Osteoblast (primary cell): ENCODE measurements at regions not wholly inside any gene's neighbourhood (a gene's known extent, or its start where the extent isn't known, plus 50 kb on each side); places are given as distances from the start of the nearest gene placed in this dataset.
"Not testable (repeated sequence)": the region's sequence is repeated elsewhere in the genome, so short reads cannot be mapped to it uniquely, and the experiment has no call there.

ENCODE experiments used
- DNase-seq: peaks from one replicate; pipeline ENCODE4 v3.0.0; 2011; ENCODE audit warnings: low spot score, mixed read lengths; ENCODE audit not compliant: insufficient read length; ENCODE audit errors: missing footprints
- H2AFZ ChIP-seq: 2 replicates; pipeline ENCODE4 v1.6.0; 2011; ENCODE audit warnings: mild to moderate bottlenecking, low read length
- H3K27ac ChIP-seq: 2 replicates; pipeline ENCODE4 v1.5.1; 2011; ENCODE audit warnings: mild to moderate bottlenecking, low read depth, low read length, moderate library complexity
- H3K27me3 ChIP-seq: 2 replicates; pipeline ENCODE4 v1.6.0; 2012; ENCODE audit warnings: mild to moderate bottlenecking, control low read depth, inconsistent platforms, low read length, moderate library complexity; ENCODE audit not compliant: insufficient read depth
- H3K36me3 ChIP-seq: 2 replicates; pipeline ENCODE4 v1.5.1; 2011; ENCODE audit warnings: mild to moderate bottlenecking, low read length, control low read depth, moderate library complexity; ENCODE audit not compliant: insufficient read depth
- H3K4me1 ChIP-seq: 2 replicates; pipeline ENCODE4 v1.5.1; 2011; ENCODE audit warnings: mild to moderate bottlenecking, low read length, control low read depth, moderate library complexity; ENCODE audit not compliant: insufficient read depth
- H3K4me2 ChIP-seq: 2 replicates; pipeline ENCODE4 v1.6.0; 2011; ENCODE audit warnings: mild to moderate bottlenecking, low read length; ENCODE audit not compliant: insufficient read depth
- H3K4me3 ChIP-seq: fragments of 200-600 bp; sonication (generic); 3 replicates; pipeline ENCODE4 v1.5.1; 2012; ENCODE audit warnings: mild to moderate bottlenecking, low read length, inconsistent platforms; ENCODE audit not compliant: insufficient read depth
- H3K79me2 ChIP-seq: 2 replicates; pipeline ENCODE4 v1.6.0; 2012; ENCODE audit warnings: mild to moderate bottlenecking, low read length, control low read depth, inconsistent platforms; ENCODE audit not compliant: insufficient read depth
- H3K9me3 ChIP-seq: 2 replicates; pipeline ENCODE4 v1.5.1; 2011; ENCODE audit warnings: low read depth, low read length, control low read depth
- H4K20me1 ChIP-seq: 2 replicates; pipeline ENCODE4 v1.6.0; 2012; ENCODE audit warnings: mild to moderate bottlenecking, low read length, control low read depth; ENCODE audit not compliant: insufficient read depth
- TF ChIP-seq, protein P1 (sequence below): IDR thresholded peaks from 2 replicates; pipeline ENCODE4 v1.5.1; 2011; ENCODE audit warnings: mild to moderate bottlenecking, low read depth, low read length, moderate library complexity; ENCODE audit errors: extremely low read depth

DNA sequence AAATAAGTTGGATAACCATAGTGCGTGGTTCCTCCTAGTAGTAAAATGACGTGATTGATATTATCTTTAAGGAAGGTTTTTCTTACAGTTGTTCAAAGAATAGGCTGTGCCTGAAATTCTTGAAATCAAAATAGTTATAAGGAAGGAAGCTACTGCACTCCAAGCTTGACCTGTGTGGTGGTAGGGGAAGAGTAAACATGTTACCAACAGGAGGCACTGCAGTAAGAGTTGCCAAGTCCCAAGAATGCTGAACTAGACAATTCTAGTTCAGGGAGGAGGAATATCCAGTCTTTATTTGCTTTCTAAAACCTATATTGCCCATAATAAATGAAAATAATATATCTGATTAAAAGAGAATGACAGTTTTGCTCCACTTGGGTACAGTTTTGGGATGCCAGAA is 764.5 kb downstream of the TMTC2 start:
- Histone ChIP-seq H4K20me1 (no peaks in the 10 kb centered on the region), H2AFZ (no peak overlapping the region), H3K36me3 (no peaks in the 10 kb centered on the region), H3K79me2 (no peaks in the 10 kb centered on the region), H3K4me1 (no peaks in the 10 kb centered on the region), H3K27ac (no peak overlapping the region), H3K27me3 (no peaks in the 10 kb centered on the region), H3K4me3 (no peak overlapping the region), H3K4me2 (no peak overlapping the region), H3K9me3 (peaks cover 4% of the 10 kb centered on the region)
- no peak for DNase-seq
- TF ChIP-seq, protein P1, sequence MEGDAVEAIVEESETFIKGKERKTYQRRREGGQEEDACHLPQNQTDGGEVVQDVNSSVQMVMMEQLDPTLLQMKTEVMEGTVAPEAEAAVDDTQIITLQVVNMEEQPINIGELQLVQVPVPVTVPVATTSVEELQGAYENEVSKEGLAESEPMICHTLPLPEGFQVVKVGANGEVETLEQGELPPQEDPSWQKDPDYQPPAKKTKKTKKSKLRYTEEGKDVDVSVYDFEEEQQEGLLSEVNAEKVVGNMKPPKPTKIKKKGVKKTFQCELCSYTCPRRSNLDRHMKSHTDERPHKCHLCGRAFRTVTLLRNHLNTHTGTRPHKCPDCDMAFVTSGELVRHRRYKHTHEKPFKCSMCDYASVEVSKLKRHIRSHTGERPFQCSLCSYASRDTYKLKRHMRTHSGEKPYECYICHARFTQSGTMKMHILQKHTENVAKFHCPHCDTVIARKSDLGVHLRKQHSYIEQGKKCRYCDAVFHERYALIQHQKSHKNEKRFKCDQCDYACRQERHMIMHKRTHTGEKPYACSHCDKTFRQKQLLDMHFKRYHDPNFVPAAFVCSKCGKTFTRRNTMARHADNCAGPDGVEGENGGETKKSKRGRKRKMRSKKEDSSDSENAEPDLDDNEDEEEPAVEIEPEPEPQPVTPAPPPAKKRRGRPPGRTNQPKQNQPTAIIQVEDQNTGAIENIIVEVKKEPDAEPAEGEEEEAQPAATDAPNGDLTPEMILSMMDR, result no peak

DNA sequence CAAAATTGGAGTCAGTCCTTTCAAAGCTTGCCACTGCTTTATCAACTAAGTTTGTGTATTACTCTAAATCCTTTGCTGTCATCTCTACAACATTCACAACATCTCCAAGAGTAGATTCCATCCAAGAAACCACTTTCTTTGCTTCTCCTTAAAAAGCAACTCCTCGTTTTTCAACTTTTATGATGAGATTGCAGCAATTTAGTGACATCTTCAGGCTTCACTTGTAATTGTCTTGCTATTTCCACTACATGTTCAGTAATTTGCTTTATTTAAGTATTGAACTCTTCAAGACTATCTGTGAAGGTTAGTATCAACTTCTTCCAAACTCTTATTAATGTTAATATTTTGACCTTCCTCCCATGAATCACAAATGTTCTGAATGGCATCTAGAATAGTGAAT is 747.9 kb downstream of the TMTC2 start:
- Histone ChIP-seq H3K27ac (no peak overlapping the region), H3K36me3 (no peaks in the 10 kb centered on the region), H2AFZ (no peak overlapping the region), H3K4me1 (no peaks in the 10 kb centered on the region), H3K9me3 (peaks cover 4% of the 10 kb centered on the region), H3K79me2 (no peaks in the 10 kb centered on the region), H3K27me3 (no peaks in the 10 kb centered on the region), H3K4me3 (no peak overlapping the region), H4K20me1 (no peaks in the 10 kb centered on the region), H3K4me2 (no peak overlapping the region)
- DNase-seq, result no peak
- TF ChIP-seq, protein P1, result no peak

DNA sequence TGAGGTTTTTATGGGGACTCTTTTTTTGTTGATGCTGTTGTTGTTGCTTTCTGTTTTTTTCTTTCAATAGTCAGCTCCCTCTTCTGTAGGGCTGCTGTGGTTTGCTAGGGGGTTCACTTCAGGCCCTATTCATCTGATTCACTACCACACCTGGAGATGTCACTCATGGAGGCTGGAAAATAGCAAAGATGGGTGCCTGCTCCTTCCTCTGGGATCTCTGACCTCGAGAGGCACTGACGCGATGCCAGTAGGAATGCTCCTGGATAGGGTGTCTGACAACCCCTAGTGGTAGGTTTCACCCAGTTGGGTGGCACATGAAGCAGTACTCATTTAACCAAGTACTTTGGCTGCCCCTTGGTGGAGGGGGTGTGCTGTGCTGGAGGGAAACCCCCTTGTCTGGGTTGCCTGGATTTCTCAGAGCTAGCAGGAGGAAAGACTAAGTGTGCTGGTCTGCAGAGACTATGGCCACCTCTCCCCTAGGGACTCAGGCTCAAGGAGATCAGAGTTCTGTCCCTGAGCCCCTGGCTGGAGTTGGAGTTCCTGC is 745.5 kb downstream of the TMTC2 start:
- H3K4me1 ChIP-seq, result no peaks in the 10 kb centered on the region
- no peak overlapping the region for H2AFZ ChIP-seq
- no peak for DNase-seq
- no peaks in the 10 kb centered on the region for H3K79me2 ChIP-seq
- H4K20me1 ChIP-seq, result no peaks in the 10 kb centered on the region
- no peak overlapping the region for H3K4me2 ChIP-seq
- no peaks in the 10 kb centered on the region for H3K27me3 ChIP-seq
- peaks cover 4% of the 10 kb centered on the region for H3K9me3 ChIP-seq
- H3K27ac ChIP-seq, result no peak overlapping the region
- no peak overlapping the region for H3K4me3 ChIP-seq
- TF ChIP-seq, protein P1, result no peak
- H3K36me3 ChIP-seq, result no peaks in the 10 kb centered on the region

DNA sequence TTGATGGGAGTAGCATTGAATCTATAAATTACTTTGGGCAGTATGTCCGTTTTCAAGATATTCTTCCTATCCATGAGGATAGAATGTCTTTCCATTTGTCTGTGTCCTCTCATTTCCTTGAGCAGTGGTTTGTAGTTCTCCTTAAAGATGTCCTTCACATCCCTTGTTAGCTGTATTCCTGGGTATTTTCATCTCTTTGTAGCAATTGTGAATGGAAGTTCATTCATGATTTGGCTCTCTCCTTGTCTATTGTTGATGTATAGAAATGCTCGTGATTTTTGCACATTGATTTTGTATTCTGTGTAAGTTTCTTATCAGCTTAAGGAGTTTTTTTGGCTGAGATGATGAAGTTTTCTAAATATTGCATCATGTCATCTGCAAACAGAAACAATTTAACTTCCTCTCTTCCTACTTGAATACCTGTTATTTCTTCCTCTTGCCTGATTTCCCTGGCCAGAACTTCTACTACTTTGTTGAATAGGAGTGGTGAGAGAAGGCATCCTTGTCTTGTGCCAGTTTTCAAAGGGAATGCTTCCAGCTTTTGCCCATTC is 741.0 kb downstream of the TMTC2 start:
- not testable (repeated sequence) for H3K36me3 ChIP-seq, H3K4me1 ChIP-seq, DNase-seq, H3K4me3 ChIP-seq, H4K20me1 ChIP-seq, H3K79me2 ChIP-seq, H3K4me2 ChIP-seq, H3K9me3 ChIP-seq, H3K27me3 ChIP-seq, H3K27ac ChIP-seq, H2AFZ ChIP-seq
